IMR-90 (cell line): ENCODE measurements at regions not wholly inside any gene's neighbourhood (a gene's known extent, or its start where the extent isn't known, plus 50 kb on each side); places are given as distances from the start of the nearest gene placed in this dataset.

Experiments used
- ATAC-seq: fragments of 200-7000 bp; cut with Tn5 transposase; 2 replicates; pipeline ENCODE4 v1.9.1; 2020; ENCODE audit warnings: low read depth, mild to moderate bottlenecking, moderate library complexity
- BruUV-seq: library from RNA; stranded (reverse); fragments of 400-500 nt; replicated peaks from 2 replicates; lab custom pipeline; 2021; lab: Mats Ljungman, UMichigan
- CTCF ChIA-PET: fragments of 300-600 bp; formaldehyde crosslinking; extraction: SDS; loops from one replicate; lab custom pipeline; 2021; ENCODE audit warnings: antibody characterized with exemption; lab: Yijun Ruan, JAX
- POLR2A ChIA-PET: fragments of 300-600 bp; sonication (Branson Sonifier 250); formaldehyde crosslinking; loops from one replicate; lab custom pipeline; 2022; ENCODE audit warnings: antibody characterized with exemption; ENCODE audit not compliant: unreplicated experiment; lab: Charles Lee
- DNase-seq: peaks from one replicate; pipeline ENCODE4 v3.0.0; 2013
- H2AFZ ChIP-seq: replicated peaks from 2 replicates; pipeline ENCODE3; 2013; ENCODE audit warnings: low read length, mild to moderate bottlenecking; ENCODE audit not compliant: poor library complexity
- H2AK5ac ChIP-seq: 2 replicates; pipeline ENCODE4 v1.6.1; 2013; ENCODE audit warnings: low read depth, low read length, inconsistent platforms
- H2AK9ac ChIP-seq: replicated peaks from 2 replicates; pipeline ENCODE3; 2013; ENCODE audit warnings: mild to moderate bottlenecking, low read depth, low read length, moderate library complexity; ENCODE audit not compliant: poor library complexity
- H2BK120ac ChIP-seq: 2 replicates; pipeline ENCODE4 v1.6.1; 2013; ENCODE audit warnings: low read depth, low read length, inconsistent platforms
- H2BK15ac ChIP-seq: 3 replicates; pipeline ENCODE4 v1.6.1; 2013; ENCODE audit warnings: low read depth, low read length, inconsistent platforms
- H2BK20ac ChIP-seq: 2 replicates; pipeline ENCODE4 v1.6.1; 2013; ENCODE audit warnings: low read depth, mild to moderate bottlenecking, inconsistent platforms, low read length, moderate library complexity
- H2BK5ac ChIP-seq: 2 replicates; pipeline ENCODE4 v1.6.1; 2013; ENCODE audit warnings: mild to moderate bottlenecking, low read depth, low read length, inconsistent platforms; ENCODE audit not compliant: poor library complexity, severe bottlenecking
- H3K14ac ChIP-seq: replicated peaks from 2 replicates; pipeline ENCODE4 v1.6.1; 2013; ENCODE audit warnings: low read depth, low read length, inconsistent platforms
- H3K18ac ChIP-seq: 2 replicates; pipeline ENCODE4 v1.6.1; 2013; ENCODE audit warnings: low read depth, low read length, control low read depth
- H3K23ac ChIP-seq: 2 replicates; pipeline ENCODE4 v1.6.1; 2013; ENCODE audit warnings: low read depth, low read length, inconsistent platforms
- H3K27ac ChIP-seq: 2 replicates; pipeline ENCODE4 v1.5.1; 2013; ENCODE audit warnings: mild to moderate bottlenecking, control low read depth, low read length; ENCODE audit not compliant: insufficient read depth
- H3K27me3 ChIP-seq: 2 replicates; pipeline ENCODE4 v1.6.1; 2013; ENCODE audit warnings: low read length; ENCODE audit not compliant: control insufficient read depth, insufficient read depth
- H3K36me3 ChIP-seq: 2 replicates; pipeline ENCODE4 v1.6.1; 2013; ENCODE audit warnings: low read length, mixed read lengths; ENCODE audit not compliant: control insufficient read depth, insufficient read depth
- H3K4ac ChIP-seq: 2 replicates; pipeline ENCODE4 v1.6.1; 2013; ENCODE audit warnings: low read depth, low read length, inconsistent platforms
- H3K4me1 ChIP-seq: 2 replicates; pipeline ENCODE4 v1.6.1; 2013; ENCODE audit warnings: low read length, mixed read lengths; ENCODE audit not compliant: control insufficient read depth, insufficient read depth
- H3K4me2 ChIP-seq: 2 replicates; pipeline ENCODE4 v1.6.1; 2013; ENCODE audit warnings: low read depth, mild to moderate bottlenecking, control low read depth, low read length, moderate library complexity
- H3K4me3 ChIP-seq: 2 replicates; pipeline ENCODE4 v1.5.1; 2013; ENCODE audit warnings: low read depth, mild to moderate bottlenecking, control low read depth, low read length, moderate library complexity; ENCODE audit not compliant: insufficient read depth
- H3K56ac ChIP-seq: 2 replicates; pipeline ENCODE4 v1.6.1; 2013; ENCODE audit warnings: low read length, inconsistent platforms; ENCODE audit not compliant: insufficient read depth; ENCODE audit errors: extremely low read depth
- H3K79me1 ChIP-seq, 2 experiments: 2 replicates each; pipeline ENCODE4 v1.6.1; 2013; ENCODE audit warnings: low read length in 2 of 2, inconsistent platforms in 1 of 2, low read depth in 1 of 2
- H3K9ac ChIP-seq: 2 replicates; pipeline ENCODE4 v1.6.1; 2013; ENCODE audit warnings: low read depth, low read length, control low read depth
- H3K9me1 ChIP-seq: 2 replicates; pipeline ENCODE4 v1.6.1; 2013; ENCODE audit warnings: low read length, inconsistent platforms; ENCODE audit not compliant: insufficient read depth
- H3K9me3 ChIP-seq: 2 replicates; pipeline ENCODE4 v1.6.1; 2013; ENCODE audit warnings: low read length; ENCODE audit not compliant: control insufficient read depth, insufficient read depth
- H4K20me1 ChIP-seq: 2 replicates; pipeline ENCODE4 v1.6.1; 2013; ENCODE audit warnings: low read length, inconsistent platforms; ENCODE audit not compliant: insufficient read depth
- H4K5ac ChIP-seq: 2 replicates; pipeline ENCODE4 v1.6.1; 2013; ENCODE audit warnings: mild to moderate bottlenecking, low read depth, low read length, control low read depth
- H4K8ac ChIP-seq, 2 experiments: 2 replicates each; pipeline ENCODE4 v1.6.1; 2013; ENCODE audit warnings: low read depth in 2 of 2, low read length in 2 of 2, control low read depth in 1 of 2, inconsistent platforms in 1 of 2
- H4K91ac ChIP-seq: 2 replicates; pipeline ENCODE4 v1.6.1; 2013; ENCODE audit warnings: low read depth, low read length, inconsistent platforms; ENCODE audit not compliant: insufficient read depth
- BHLHE40 ChIP-seq: fragments of 150-350 bp; IDR thresholded peaks from 2 replicates; pipeline ENCODE4 v1.6.1; 2016; ENCODE audit warnings: mild to moderate bottlenecking, low read depth, low read length
- CHD1 ChIP-seq: IDR thresholded peaks from 2 replicates; pipeline ENCODE4 v1.6.1; 2012; ENCODE audit warnings: low read depth, low read length, improper control_type of control experiment
- MAZ ChIP-seq: IDR thresholded peaks from 2 replicates; pipeline ENCODE4 v1.6.1; 2012; ENCODE audit warnings: low read depth, mild to moderate bottlenecking, low read length, improper control_type of control experiment, moderate library complexity, borderline replicate concordance
- RFX5 ChIP-seq: IDR thresholded peaks from 2 replicates; pipeline ENCODE4 v1.8.0; 2012; ENCODE audit warnings: low read depth, mild to moderate bottlenecking, low read length, moderate library complexity
- SMC3 ChIP-seq: fragments of 150-350 bp; IDR thresholded peaks from 2 replicates; pipeline ENCODE4 v1.6.1; 2016; ENCODE audit warnings: low read depth, mild to moderate bottlenecking, antibody characterized with exemption, low read length, moderate library complexity
- USF2 ChIP-seq: fragments of 150-350 bp; IDR thresholded peaks from 2 replicates; pipeline ENCODE4 v1.6.1; 2017; ENCODE audit warnings: mild to moderate bottlenecking, antibody characterized with exemption, low read length, low read depth
- WGBS, 2 experiments: methylation state at CpG; one replicate each; pipeline versions ENCODE4 v1.1.5 to v1.1.7; 2013; ENCODE audit warnings: missing lambda C conversion rate in 2 of 2; ENCODE audit not compliant: insufficient read length in 1 of 2; ENCODE audit errors: extremely low coverage in 2 of 2; 5-methylcytosine and 5-hydroxymethylcytosine counted together
- dilution Hi-C: fragments of 300-500 bp; cut with HindIII; formaldehyde crosslinking; loops from one replicate; pipeline ENCODE4 v1.14.3; 2018; ENCODE audit warnings: low sequenced_read_pairs; ENCODE audit not compliant: unreplicated experiment
- in situ Hi-C: fragments of 300-500 bp; cut with MboI; formaldehyde crosslinking; loops from 3 replicates; pipeline ENCODE4 v1.14.3; 2019; ENCODE audit warnings: low sequenced_read_pairs, inconsistent platforms, mixed read lengths
- intact Hi-C: fragments of 100-400 bp; cut with micrococcal nuclease; formaldehyde crosslinking; loops from 2 replicates; pipeline ENCODE4 v1.10.0; 2022

DNA sequence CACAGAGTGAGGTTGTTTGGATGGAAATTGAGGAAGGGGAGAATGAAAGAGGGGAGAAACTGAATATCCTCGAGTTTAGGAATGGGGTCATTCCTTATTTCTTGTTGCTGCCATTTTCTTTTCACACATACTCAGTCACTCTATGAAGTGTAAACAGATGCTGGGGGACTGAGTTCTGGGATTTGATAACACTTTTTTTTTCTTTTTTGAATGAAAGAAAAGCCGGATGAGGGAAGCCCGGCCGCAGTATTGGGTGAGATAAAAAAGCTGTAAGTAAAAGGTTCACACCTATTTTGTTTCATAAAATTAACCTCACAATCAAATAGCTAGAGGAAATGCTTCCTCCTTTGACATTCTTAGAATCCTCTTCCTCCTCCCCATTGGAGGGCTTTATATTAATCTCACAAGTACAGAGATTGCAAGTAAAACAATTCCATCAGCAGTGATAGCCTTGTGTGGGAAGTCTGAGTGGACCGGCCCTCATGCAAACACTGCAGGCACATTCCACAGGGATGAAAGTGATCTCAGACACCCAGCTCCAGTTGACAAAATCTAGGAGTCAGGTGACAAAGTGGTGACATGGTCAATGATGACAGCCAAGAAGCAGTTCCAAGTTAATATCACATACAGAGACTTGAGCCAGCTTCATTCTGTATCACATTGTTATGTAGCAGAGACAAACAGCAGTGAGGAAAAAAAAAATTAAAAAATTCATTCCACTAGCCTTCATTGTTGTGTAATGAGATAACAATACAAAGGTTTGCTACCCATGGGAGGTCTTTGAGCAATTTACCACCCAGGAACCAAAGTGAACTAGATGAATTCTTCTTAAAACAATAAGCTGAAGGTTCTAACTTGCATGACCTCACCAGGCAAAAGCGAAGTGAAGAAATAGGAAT, 391.1 kb upstream of the HSF2 start:
- no peaks in the 10 kb centered on the region for H4K20me1 ChIP-seq
- ChIA-PET POLR2A (no interaction called here), CTCF (interaction anchor here (0.6 kb wide), 1 partner anchor 311 kb away, joined by 3 read pairs; no protein-coding TSS in a partner anchor)
- no peak overlapping the region for H3K23ac ChIP-seq
- H3K9me1 ChIP-seq: no peaks in the 10 kb centered on the region
- no peak overlapping the region for H2BK5ac ChIP-seq
- no CpG with 5 or more reads among the region's 6 CpGs for WGBS, 2 experiments
- no peak overlapping the region; the same call in 1 of the 2 replicates for H2BK120ac ChIP-seq
- H2AFZ ChIP-seq: no peak overlapping the region
- H2BK15ac ChIP-seq: no peak overlapping the region
- no peak overlapping the region for H3K4me2 ChIP-seq
- H3K27ac ChIP-seq: no peak overlapping the region
- 0 out of 2 replicates have a peak, but pooled peaks cover 2% of the 10 kb centered on the region for H3K4me1 ChIP-seq
- no peak overlapping the region; the same call in 1 of the 2 replicates for H4K5ac ChIP-seq
- peak overlapping the region; percentile 10; the same call in 1 of the 2 replicates for H3K14ac ChIP-seq
- no peaks in the 10 kb centered on the region for H3K36me3 ChIP-seq
- TF ChIP-seq CHD1: no peak
- TF ChIP-seq SMC3: no peak
- peak; percentile 58; the same call in 1 of the 2 replicates for TF ChIP-seq BHLHE40
- peak; percentile 18; the same call in 1 of the 2 replicates for TF ChIP-seq USF2
- TF ChIP-seq MAZ: no peak
- TF ChIP-seq RFX5: no peak
- peak overlapping the region in 1 of 2 experiments; percentile 9; a peak in 1 of 4 replicates for H4K8ac ChIP-seq
- H3K79me1 ChIP-seq: no peaks in the 10 kb centered on the region
- no peak overlapping the region for H3K56ac ChIP-seq
- no peak overlapping the region for H3K9ac ChIP-seq
- in situ Hi-C loops (no loop called here), intact Hi-C loops (no loop called here), dilution Hi-C loops (no loop called here)
- no peak overlapping the region for H2BK20ac ChIP-seq
- no peaks in the 10 kb centered on the region for H3K9me3 ChIP-seq
- H3K27me3 ChIP-seq: no peaks in the 10 kb centered on the region
- H3K4ac ChIP-seq: peak overlapping the region; percentile 3
- no peak overlapping the region for H4K91ac ChIP-seq
- H3K4me3 ChIP-seq: no peak overlapping the region
- H2AK9ac ChIP-seq: no peak overlapping the region
- BruUV-seq: no TSS peak
- no peak overlapping the region; the same call in 1 of the 2 replicates for H2AK5ac ChIP-seq
- peak; percentile 42 for DNase-seq
- ATAC-seq: peak; percentile 74
- H3K18ac ChIP-seq: no peak overlapping the region; the same call in 1 of the 2 replicates
